GM18520 (cell line): ENCODE measurements at regions not wholly inside any gene's neighbourhood (a gene's known extent, or its start where the extent isn't known, plus 50 kb on each side); places are given as distances from the start of the nearest gene placed in this dataset.

ENCODE experiments used
- ATAC-seq: cut with Tn5 transposase; IDR thresholded peaks from one replicate; pipeline ENCODE4 v1.9.1; 2021; ENCODE audit not compliant: unreplicated experiment

GRCh38 chr1:232522189-232522588 is 107.7 kb downstream of the SIPA1L2 start:
- ATAC-seq: no peak

- ATAC-seq: no peak
Observed at GRCh38 chr1:232521660-232522059, 108.3 kb downstream of the SIPA1L2 start.

- no peak for ATAC-seq
Observed at GRCh38 chr1:232519186-232519585, 110.7 kb downstream of the SIPA1L2 start.

- no peak for ATAC-seq
Observed at GRCh38 chr1:232518349-232518748, 111.6 kb downstream of the SIPA1L2 start.

GRCh38 chr1:232517204-232517603 is 112.7 kb downstream of the SIPA1L2 start:
- ATAC-seq: no peak

- ATAC-seq: no peak
Observed at GRCh38 chr1:232515706-232516105, 114.2 kb downstream of the SIPA1L2 start.

GRCh38 chr1:232512712-232513111 is 117.2 kb downstream of the SIPA1L2 start:
- ATAC-seq: no peak

- no peak for ATAC-seq
Observed at GRCh38 chr1:232511172-232511571, 118.8 kb downstream of the SIPA1L2 start.

GRCh38 chr1:232510367-232511110 is 119.4 kb downstream of the SIPA1L2 start:
- no peak for ATAC-seq

GRCh38 chr1:232509570-232509969 is 120.4 kb downstream of the SIPA1L2 start:
- no peak for ATAC-seq

GRCh38 chr1:232508130-232508701 is 121.7 kb downstream of the SIPA1L2 start:
- no peak for ATAC-seq

GRCh38 chr1:232507571-232507970 is 122.4 kb downstream of the SIPA1L2 start:
- ATAC-seq: no peak

GRCh38 chr1:232505884-232506283 is 124.0 kb downstream of the SIPA1L2 start:
- ATAC-seq: no peak

- no peak for ATAC-seq
Observed at GRCh38 chr1:232504651-232505050, 125.3 kb downstream of the SIPA1L2 start.

GRCh38 chr1:232503497-232503896 is 126.4 kb downstream of the SIPA1L2 start:
- ATAC-seq: no peak

GRCh38 chr1:232501854-232502253 is 128.1 kb downstream of the SIPA1L2 start:
- ATAC-seq: no peak

GRCh38 chr1:232499188-232499587 is 130.7 kb downstream of the SIPA1L2 start:
- ATAC-seq: no peak

- ATAC-seq: no peak
Observed at GRCh38 chr1:232493869-232494268, 136.1 kb downstream of the SIPA1L2 start.

- no peak for ATAC-seq
Observed at GRCh38 chr1:232489256-232489655, 140.7 kb downstream of the SIPA1L2 start.

- ATAC-seq: no peak
Observed at GRCh38 chr1:232487236-232487635, 142.7 kb downstream of the SIPA1L2 start.

- no peak for ATAC-seq
Observed at GRCh38 chr1:232486454-232487207, 143.3 kb downstream of the SIPA1L2 start.

GRCh38 chr1:232486006-232486405 is 143.9 kb downstream of the SIPA1L2 start:
- ATAC-seq: no peak
